Mesodermal cell (in vitro differentiated cells): ENCODE measurements at regions not wholly inside any gene's neighbourhood (a gene's known extent, or its start where the extent isn't known, plus 50 kb on each side); places are given as distances from the start of the nearest gene placed in this dataset.

Experiments used
- H3K27ac ChIP-seq: 2 replicates; pipeline ENCODE4 v1.7.0; 2013; ENCODE audit warnings: mild to moderate bottlenecking, low read depth, low read length, moderate library complexity; ENCODE audit not compliant: severe bottlenecking
- H3K36me3 ChIP-seq: 2 replicates; pipeline ENCODE4 v1.7.1; 2013; ENCODE audit warnings: mild to moderate bottlenecking, low read length, moderate library complexity; ENCODE audit not compliant: control insufficient read depth, insufficient read depth
- H3K4me1 ChIP-seq: one replicate; pipeline ENCODE4 v1.7.1; 2013; ENCODE audit warnings: mild to moderate bottlenecking, low read length; ENCODE audit not compliant: insufficient read depth, control insufficient read depth, poor library complexity, severe bottlenecking
- H3K4me3 ChIP-seq: 2 replicates; pipeline ENCODE4 v1.7.0; 2013; ENCODE audit warnings: low read length, control low read depth, mild to moderate bottlenecking; ENCODE audit not compliant: insufficient read depth, poor library complexity, severe bottlenecking; ENCODE audit errors: extremely low read depth
- H3K9me3 ChIP-seq: 2 replicates; pipeline ENCODE4 v1.7.1; 2013; ENCODE audit warnings: mild to moderate bottlenecking, low read length, moderate library complexity; ENCODE audit not compliant: control insufficient read depth
- WGBS, 2 experiments: methylation state at CpG; one replicate each; pipeline ENCODE4 v1.1.5; 2013; ENCODE audit warnings: missing lambda C conversion rate in 2 of 2; ENCODE audit not compliant: insufficient coverage in 2 of 2; 5-methylcytosine and 5-hydroxymethylcytosine counted together

- Histone ChIP-seq H3K4me1 (peaks cover 5% of the 10 kb centered on the region), H3K36me3 (no peaks in the 10 kb centered on the region), H3K27ac (no peak overlapping the region), H3K4me3 (no peak overlapping the region), H3K9me3 (no peaks in the 10 kb centered on the region)
- 86 to 93% methylated on average over 3 of the region's 4 CpGs for WGBS, 2 experiments
Measured at GRCh38 chr14:85248881-85249635, 280.9 kb upstream of the FLRT2 start.

GRCh38 chr14:85250414-85251189 is 279.3 kb upstream of the FLRT2 start:
- Histone ChIP-seq H3K4me1 (peaks cover 5% of the 10 kb centered on the region), H3K27ac (no peak overlapping the region), H3K36me3 (no peaks in the 10 kb centered on the region), H3K4me3 (no peak overlapping the region), H3K9me3 (no peaks in the 10 kb centered on the region)
- WGBS, 2 experiments, result 62 to 80% methylated on average over 6 to 7 of the region's 8 CpGs

- H3K4me3 ChIP-seq, result no peak overlapping the region
- no peak overlapping the region for H3K27ac ChIP-seq
- H3K36me3 ChIP-seq, result no peaks in the 10 kb centered on the region
- no CpG with 5 or more reads among the region's 1 CpG for WGBS, 2 experiments
- no peaks in the 10 kb centered on the region for H3K9me3 ChIP-seq
- peaks cover 5% of the 10 kb centered on the region for H3K4me1 ChIP-seq
Measured at GRCh38 chr14:85252011-85252410, 277.9 kb upstream of the FLRT2 start.

GRCh38 chr14:85254711-85255110 is 275.2 kb upstream of the FLRT2 start:
- H3K9me3 ChIP-seq, result no peaks in the 10 kb centered on the region
- peaks cover 9% of the 10 kb centered on the region for H3K4me1 ChIP-seq
- H3K27ac ChIP-seq, result no peak overlapping the region
- no peaks in the 10 kb centered on the region for H3K36me3 ChIP-seq
- H3K4me3 ChIP-seq, result no peak overlapping the region

GRCh38 chr14:85257287-85257686 is 272.7 kb upstream of the FLRT2 start:
- peaks cover 4% of the 10 kb centered on the region for H3K4me1 ChIP-seq
- H3K4me3 ChIP-seq, result no peak overlapping the region
- no peaks in the 10 kb centered on the region for H3K9me3 ChIP-seq
- no peak overlapping the region for H3K27ac ChIP-seq
- no peaks in the 10 kb centered on the region for H3K36me3 ChIP-seq

- 85 to 100% methylated on average over 1 to 2 of the region's 4 CpGs for WGBS, 2 experiments
Measured at GRCh38 chr14:85263916-85264675, 265.8 kb upstream of the FLRT2 start.

GRCh38 chr14:85273099-85273677 is 256.8 kb upstream of the FLRT2 start:
- Histone ChIP-seq H3K27ac (no peak overlapping the region), H3K4me3 (no peak overlapping the region), H3K9me3 (no peaks in the 10 kb centered on the region), H3K36me3 (no peaks in the 10 kb centered on the region), H3K4me1 (peaks cover 3% of the 10 kb centered on the region)
- 80% methylated on average over 1 of the region's 5 CpGs; no CpG with 5 or more reads in 1 of the 2 experiments for WGBS, 2 experiments

More at GRCh38 chr14:85263916-85264675, 265.8 kb upstream of the FLRT2 start:
- H3K4me3 ChIP-seq, result no peak overlapping the region
- H3K9me3 ChIP-seq, result no peaks in the 10 kb centered on the region
- H3K27ac ChIP-seq, result no peak overlapping the region
- no peaks in the 10 kb centered on the region for H3K4me1 ChIP-seq
- H3K36me3 ChIP-seq, result no peaks in the 10 kb centered on the region

GRCh38 chr14:85273952-85274351 is 256.0 kb upstream of the FLRT2 start:
- peaks cover 3% of the 10 kb centered on the region for H3K4me1 ChIP-seq
- no CpG with 5 or more reads among the region's 1 CpG for WGBS, 2 experiments
- H3K27ac ChIP-seq, result no peak overlapping the region
- no peaks in the 10 kb centered on the region for H3K36me3 ChIP-seq
- H3K4me3 ChIP-seq, result no peak overlapping the region
- H3K9me3 ChIP-seq, result no peaks in the 10 kb centered on the region

- H3K36me3 ChIP-seq, result no peaks in the 10 kb centered on the region
- H3K4me3 ChIP-seq, result no peak overlapping the region
- H3K4me1 ChIP-seq, result peaks cover 6% of the 10 kb centered on the region
- WGBS, 2 experiments, result 94 to 100% methylated on average over 2 of the region's 5 CpGs
- no peaks in the 10 kb centered on the region for H3K9me3 ChIP-seq
- H3K27ac ChIP-seq, result no peak overlapping the region
Measured at GRCh38 chr14:85276161-85276978, 253.6 kb upstream of the FLRT2 start.

- Histone ChIP-seq H3K9me3 (no peaks in the 10 kb centered on the region), H3K4me3 (no peak overlapping the region), H3K36me3 (no peaks in the 10 kb centered on the region), H3K27ac (no peak overlapping the region), H3K4me1 (peaks cover 6% of the 10 kb centered on the region)
- WGBS, 2 experiments, result no CpG with 5 or more reads among the region's 2 CpGs
Measured at GRCh38 chr14:85276979-85277228, 253.0 kb upstream of the FLRT2 start.
